HG02840 (cell line): ENCODE measurements at regions not wholly inside any gene's neighbourhood (a gene's known extent, or its start where the extent isn't known, plus 50 kb on each side); places are given as distances from the start of the nearest gene placed in this dataset.

Source experiments
- ATAC-seq: cut with Tn5 transposase; IDR thresholded peaks from one replicate; pipeline ENCODE4 v1.9.1; 2021; ENCODE audit warnings: mild to moderate bottlenecking, moderate library complexity, moderate number of reproducible peaks; ENCODE audit not compliant: unreplicated experiment, low FRiP score

DNA sequence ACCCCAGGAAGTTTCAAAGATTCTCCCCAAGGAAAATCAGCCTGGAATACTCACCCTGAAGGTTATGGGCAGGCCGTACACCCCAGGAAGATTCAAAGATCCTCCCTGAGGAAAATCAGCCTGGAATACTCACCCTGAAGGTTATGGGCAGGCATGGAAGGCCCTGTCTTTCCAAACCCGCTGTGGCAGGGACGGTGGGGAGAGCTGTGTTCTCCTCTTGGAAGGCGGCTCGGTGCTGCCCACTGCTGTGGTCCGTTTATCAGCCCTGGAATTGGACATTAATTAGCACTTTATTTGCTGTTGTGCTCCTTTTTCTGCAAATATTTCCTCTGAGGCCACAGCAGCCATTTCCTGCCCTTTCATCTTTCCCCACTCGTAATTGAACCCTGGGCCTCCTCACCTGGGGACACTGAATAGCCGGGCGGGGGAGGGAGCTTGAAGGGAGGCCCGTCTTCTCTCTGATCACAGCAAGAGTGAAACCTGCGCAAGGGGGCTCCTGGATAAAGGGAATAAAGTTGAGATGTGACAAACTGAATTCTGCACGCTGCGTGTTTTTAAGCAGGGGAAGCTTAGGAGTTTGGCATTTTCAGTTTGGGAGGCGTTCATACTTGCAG lies 308.7 kb upstream of the SALL3 start:
- ATAC-seq, result no peak

DNA sequence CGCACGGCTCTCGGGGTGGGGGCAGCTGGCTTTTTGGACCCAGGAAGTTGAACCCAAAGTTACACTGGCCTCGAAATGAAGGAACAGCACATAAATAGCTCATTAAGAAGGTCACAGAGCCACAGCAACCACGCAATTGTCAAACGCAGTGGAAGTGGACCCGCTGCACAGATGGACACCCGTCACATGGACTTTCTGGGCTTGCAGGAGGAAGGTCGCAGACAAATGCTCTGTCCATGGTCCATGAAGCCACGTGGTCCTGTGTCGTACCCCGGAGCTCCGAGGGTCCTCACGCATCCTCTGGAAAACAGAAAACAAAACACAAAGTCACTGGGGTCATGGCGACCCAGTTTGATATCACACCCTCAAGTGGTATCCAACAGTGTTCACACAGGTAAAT lies 308.1 kb upstream of the SALL3 start:
- no peak for ATAC-seq

GRCh38 chr18:78672862-78673446 lies 306.7 kb upstream of the SALL3 start:
- no peak for ATAC-seq

GRCh38 chr18:78673516-78674321 lies 305.9 kb upstream of the SALL3 start:
- ATAC-seq, result no peak

DNA sequence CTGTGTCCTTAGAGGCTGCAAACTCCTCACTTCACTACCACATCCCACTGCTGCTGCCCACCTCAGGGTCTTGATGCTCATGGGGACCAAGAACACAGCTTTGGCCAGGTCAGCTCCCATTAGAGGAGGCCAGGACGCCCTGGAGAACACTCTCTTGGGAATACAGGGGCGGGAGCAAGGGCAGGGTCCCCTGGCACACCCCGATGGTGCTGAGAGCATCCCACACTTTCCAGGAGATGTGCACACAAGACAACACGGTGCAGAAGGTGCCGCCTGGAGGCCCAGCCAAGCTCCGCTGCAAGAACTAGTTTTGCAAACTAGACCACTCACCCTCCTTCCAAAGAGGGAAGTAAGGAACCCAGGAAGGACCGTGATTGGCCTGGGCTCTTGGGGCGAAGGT lies 304.4 kb upstream of the SALL3 start:
- no peak for ATAC-seq

GRCh38 chr18:78676622-78677482 lies 302.8 kb upstream of the SALL3 start:
- ATAC-seq, result no peak

- ATAC-seq, result no peak
These were observed 301.9 kb upstream of the SALL3 start for GRCh38 chr18:78677483-78678317.

- no peak for ATAC-seq
These were observed 301.3 kb upstream of the SALL3 start for GRCh38 chr18:78678318-78678695.

DNA sequence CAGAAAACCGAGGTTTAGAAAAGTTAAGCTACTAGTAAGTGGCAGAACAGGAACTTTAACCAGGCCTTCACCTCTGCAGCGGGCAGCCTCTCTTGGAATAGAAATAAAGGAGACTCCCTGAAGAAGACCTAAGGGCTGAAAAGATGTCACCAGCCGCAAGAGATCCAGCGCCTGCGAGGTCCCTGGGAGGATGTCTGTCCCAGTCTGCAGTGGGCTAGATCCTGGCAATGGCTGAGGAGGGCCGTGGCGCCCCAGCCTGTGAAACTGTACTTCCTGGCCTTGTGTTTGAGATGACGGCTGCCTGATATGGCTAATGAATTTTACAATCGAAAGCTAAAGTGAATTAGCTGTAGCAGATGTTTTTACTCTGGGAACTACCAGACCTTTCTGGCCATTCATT lies 300.6 kb upstream of the SALL3 start:
- no peak for ATAC-seq

DNA sequence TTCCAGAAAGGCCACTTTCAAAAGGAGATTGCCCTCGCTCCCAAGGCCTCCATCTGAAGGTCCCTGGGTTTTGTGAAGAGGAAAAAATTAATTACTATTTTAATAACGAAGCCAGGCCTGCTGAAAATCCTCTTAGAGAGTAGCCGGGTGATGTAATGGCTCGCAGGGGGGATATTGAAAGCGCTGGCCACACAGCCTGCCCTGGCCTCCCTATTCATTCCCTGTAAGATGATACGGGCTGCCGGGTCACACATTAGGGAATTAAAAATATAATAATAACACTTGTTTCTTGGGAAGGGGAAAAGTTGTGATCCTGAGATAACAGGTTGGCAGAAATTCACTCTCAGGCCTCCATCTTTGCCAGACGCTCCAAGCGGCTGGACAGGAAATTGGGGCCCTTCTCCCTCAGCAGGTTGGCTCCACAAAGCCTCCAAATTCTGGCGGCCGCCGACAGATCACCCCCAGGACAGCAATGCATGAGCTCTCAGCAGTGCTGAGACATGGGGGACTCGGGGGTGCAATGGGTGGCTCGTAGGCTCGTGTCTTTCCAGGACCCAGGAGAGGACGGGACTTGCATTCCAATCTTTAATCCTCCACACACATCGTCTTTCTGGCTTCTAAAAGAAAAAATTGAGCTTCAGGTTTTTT lies 299.9 kb upstream of the SALL3 start:
- no peak for ATAC-seq

DNA sequence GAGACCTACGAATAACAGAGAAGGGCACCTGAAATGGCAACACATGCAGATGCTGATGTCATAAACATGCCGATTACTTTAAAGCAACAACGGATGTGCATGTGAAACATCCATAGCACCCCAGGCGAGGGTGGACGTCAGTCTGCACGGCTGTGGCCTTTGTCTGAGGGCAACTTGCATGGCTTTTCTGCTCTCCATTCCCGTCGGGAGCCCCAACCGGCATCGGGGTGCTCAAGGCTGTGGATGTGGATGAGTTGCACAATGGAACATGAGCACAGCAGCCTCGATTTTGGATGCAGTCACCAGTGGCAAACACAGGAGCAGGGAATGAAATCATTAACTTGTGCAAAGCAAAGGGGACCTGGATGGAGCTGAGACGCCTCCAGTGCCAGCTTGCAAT lies 298.2 kb upstream of the SALL3 start:
- ATAC-seq, result no peak

GRCh38 chr18:78681934-78682333 lies 297.7 kb upstream of the SALL3 start:
- no peak for ATAC-seq

DNA sequence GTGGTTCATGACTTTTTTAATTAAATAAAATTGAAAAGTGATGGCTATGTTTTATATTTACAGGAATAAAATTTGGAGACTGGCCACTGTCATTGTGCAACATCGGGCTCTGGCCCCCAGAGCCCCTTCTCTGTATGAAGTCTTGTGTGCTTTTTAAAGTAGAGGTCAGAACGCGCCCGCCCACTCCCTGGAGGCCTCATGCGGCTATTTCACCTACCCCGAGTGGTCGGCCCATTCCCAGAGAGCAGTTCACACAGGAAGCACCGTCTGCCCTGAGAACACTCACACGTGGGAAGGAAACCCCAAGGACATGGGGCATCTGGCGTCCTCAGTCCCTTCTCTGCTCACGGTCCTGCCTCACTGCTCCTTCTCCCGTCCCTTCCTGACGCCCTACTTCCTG lies 296.9 kb upstream of the SALL3 start:
- no peak for ATAC-seq

DNA sequence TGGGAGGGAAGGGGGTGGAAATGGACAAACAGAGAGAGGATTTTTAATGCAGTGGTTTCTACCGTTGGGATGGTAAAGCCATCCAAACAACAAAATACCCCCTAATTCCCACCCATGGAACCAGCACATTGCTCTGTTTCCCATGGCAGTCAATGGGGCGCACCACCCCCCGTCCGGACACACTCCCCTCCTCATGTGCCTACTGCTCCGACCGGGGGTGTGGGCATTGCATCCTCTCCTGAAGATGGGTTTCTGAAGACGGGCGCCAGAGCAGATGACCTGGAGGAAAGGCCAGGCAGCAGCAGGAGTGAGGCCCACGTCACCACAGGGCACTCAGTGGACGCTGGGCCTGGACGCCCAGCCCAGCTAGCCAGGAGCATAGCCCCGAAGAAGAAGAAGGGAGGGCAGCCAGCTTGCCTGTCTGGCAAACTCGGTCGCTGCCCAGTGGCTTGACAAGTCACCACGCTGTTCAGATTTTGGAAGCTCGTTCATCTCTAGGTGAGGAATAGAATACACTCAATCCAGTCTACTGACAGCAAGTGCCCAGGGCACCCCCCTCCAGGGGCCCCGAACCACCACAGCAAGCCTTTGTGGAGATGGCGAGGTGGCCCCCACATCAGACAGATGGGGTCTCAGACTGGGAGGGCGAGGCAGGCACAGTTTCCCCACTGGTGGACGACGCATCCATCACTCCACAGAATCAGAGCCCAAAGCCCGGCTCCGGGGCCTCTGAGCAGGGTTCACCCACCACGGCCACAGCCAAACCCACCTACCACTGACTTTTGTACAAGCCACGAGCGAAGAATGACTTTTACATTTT lies 296.2 kb upstream of the SALL3 start:
- no peak for ATAC-seq

DNA sequence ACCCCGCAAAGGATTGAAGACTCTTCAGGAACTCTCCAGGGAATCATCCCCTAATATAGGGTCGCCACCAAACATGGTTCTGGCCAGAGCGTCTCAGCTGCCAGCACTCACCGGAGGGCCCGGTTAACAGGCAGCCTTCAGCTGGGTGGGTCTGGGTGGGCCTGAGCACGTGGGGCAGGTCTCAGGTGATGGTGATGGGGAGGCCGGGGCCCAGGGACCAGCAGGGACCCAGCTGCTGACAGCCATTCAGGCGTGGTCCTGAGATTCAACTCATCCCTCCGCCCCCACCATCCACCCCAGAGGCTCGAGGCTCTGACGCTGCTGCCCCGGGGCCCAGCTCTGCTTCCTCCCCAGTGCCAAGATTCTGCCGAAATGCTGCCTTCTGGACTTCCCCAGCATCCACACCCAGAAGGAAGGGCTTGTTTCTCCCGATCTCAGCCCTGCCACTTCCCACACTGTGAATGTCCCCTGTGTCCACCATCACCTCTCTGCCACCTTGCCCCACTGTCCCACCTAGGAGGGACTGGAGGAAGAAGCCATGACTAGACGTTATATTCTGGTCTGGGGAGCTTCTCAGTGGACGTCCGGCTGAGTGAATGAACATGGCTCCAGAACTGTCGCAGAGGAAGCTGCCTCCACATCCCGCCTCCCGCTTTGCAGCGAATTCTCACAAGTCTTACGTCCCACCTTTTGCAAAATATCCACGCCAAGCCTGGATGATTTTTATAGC lies 294.2 kb upstream of the SALL3 start:
- no peak for ATAC-seq

DNA sequence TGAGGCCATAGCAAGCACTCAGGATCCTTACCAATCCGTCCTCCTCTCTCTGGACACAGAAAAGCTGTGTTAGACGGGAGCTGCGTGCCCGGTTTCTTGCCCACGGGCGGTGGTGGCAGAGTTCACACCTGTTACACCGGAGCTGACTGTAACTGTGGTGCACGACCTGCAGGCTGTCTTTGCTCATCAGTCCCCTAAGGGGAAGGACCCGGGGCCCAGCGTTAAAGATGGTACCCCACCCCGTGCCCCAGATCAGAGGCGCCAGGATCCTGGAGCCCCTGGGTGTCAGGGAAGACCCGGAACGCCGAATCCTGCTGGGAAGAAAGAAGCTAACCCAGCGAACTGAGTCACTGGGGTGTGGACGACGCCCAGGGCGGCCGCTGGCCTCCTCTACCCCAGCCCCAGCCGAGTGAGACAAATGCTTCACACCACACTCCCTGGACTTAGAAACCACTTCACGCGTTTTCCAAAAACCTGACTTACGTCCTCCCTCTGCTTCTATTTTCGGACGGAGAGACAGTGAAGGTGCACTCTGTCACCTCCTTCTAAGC lies 293.6 kb upstream of the SALL3 start:
- ATAC-seq, result no peak

DNA sequence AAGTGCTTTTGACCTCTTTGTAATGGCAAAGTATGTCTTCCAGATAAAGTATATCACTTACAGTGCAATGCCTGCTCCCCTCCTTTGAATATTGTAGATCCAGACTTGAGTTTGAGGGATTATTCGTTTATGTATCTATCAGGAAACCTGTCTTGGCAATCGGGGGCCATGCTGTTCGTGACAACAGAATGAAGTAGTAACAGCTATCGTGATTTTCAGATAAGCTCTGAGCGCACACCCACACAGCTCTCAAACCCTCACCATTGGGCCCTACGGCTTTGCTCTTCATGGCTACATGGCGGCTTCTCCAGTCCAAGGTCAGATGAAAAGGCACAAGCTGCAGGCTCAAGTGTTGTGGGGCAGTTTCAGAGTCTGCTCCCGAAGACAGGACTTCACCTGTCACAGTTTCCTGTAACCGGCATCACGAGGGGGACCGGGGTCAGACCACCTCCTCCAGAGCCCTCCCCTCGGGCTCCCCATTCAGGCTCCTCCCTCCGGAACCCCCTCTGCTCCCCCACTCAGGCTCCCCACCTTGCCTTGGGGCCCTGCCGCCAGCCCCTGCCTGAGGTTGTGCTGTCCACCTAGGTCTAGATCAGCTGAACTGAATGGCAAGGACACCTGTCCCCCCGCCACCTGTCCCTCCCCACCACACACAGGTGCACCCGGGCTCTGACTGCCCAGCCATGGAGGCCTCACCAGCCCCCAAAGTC lies 292.5 kb upstream of the SALL3 start:
- ATAC-seq, result no peak
